ENCODE measurements at regions not wholly inside any gene's neighbourhood (a gene's known extent, or its start where the extent isn't known, plus 50 kb on each side); places are given as distances from the start of the nearest gene placed in this dataset.

GRCh38 chr7:68858497-68858896, 739.8 kb upstream of the AUTS2 start:
- Histone ChIP-seq H3K27me3 (replicated peaks in 1 of 4; ENCODE audit: control insufficient read depth in 3 of 4, extremely low read depth in 1 of 4, insufficient read depth in 3 of 4, low read length in 3 of 4) (no peaks in the 10 kb centered on the region), H3K36me3 (ENCODE audit: control insufficient read depth in 2 of 4, insufficient read depth in 4 of 4, low read length in 3 of 4) (no peaks in the 10 kb centered on the region), H3K79me1 (ENCODE audit: low read depth, low read length) (no peaks in the 10 kb centered on the region), H3K27ac (ENCODE audit: low read depth, low read length) (no peak overlapping the region), H4K5ac (ENCODE audit: insufficient read length, low read depth, low read length) (no peak overlapping the region), H3K4ac (replicated peaks; ENCODE audit: insufficient read length, low read depth, low read length) (no peak overlapping the region), H2BK20ac (ENCODE audit: low read length) (no peak overlapping the region), H3K9ac (replicated peaks in 1 of 4; ENCODE audit: extremely low read depth in 1 of 4, low read depth in 3 of 4, low read length in 3 of 4) (no peak overlapping the region), H4K8ac (ENCODE audit: extremely low read depth, insufficient read depth, low read length) (no peak overlapping the region), H2AK5ac (ENCODE audit: low read depth, low read length) (no peak overlapping the region), H3K23ac (ENCODE audit: insufficient read length) (no peak overlapping the region), H2BK5ac (ENCODE audit: low read depth, low read length) (no peak overlapping the region), H3K23me2 (ENCODE audit: low read depth, low read length) (no peaks in the 10 kb centered on the region; the same call in 1 of the 2 replicates), H3K14ac (ENCODE audit: insufficient read length) (no peak overlapping the region), H3K9me3 (ENCODE audit: insufficient read depth in 2 of 2, low read depth in 1 of 2, low read length in 1 of 2) (peaks cover 0 to 2% of the 10 kb centered on the region in 2 experiments; a peak in 1 of 4 replicates), H4K20me1 (replicated peaks in 1 of 2; ENCODE audit: control insufficient read depth in 1 of 2, insufficient read depth in 2 of 2, low read length in 2 of 2) (no peaks in the 10 kb centered on the region), H3K79me2 (ENCODE audit: control insufficient read depth in 1 of 2, insufficient read depth in 2 of 2, low read length in 2 of 2) (no peaks in the 10 kb centered on the region), H3K4me3 (ENCODE audit: extremely low read depth in 1 of 4, insufficient read depth in 2 of 4, low read depth in 3 of 4, low read length in 4 of 4) (no peak overlapping the region), H3K4me1 (replicated peaks in 1 of 4; ENCODE audit: control insufficient read depth in 3 of 4, insufficient read depth in 4 of 4, low read length in 3 of 4) (no peaks in the 10 kb centered on the region), H2BK15ac (ENCODE audit: low read length) (no peak overlapping the region), H4K91ac (replicated peaks; ENCODE audit: insufficient read length, low read length) (no peak overlapping the region), H3K56ac (replicated peaks; ENCODE audit: insufficient read length, low read depth, low read length) (no peak overlapping the region), H2AFZ (ENCODE audit: low read length) (no peak overlapping the region), H3K4me2 (ENCODE audit: insufficient read depth in 1 of 2, low read depth in 2 of 2, low read length in 2 of 2) (no peak overlapping the region), H2BK120ac (replicated peaks; ENCODE audit: low read depth, low read length) (no peak overlapping the region), H2BK12ac (ENCODE audit: low read depth, low read length) (no peak overlapping the region), H3K18ac (ENCODE audit: extremely low read depth, low read length) (no peak overlapping the region)
- no peak for TF ChIP-seq ATF2 (IDR thresholded peaks at IDR 0.05; ENCODE audit: low read length)
- TF ChIP-seq CHD1 (IDR thresholded peaks at IDR 0.05; ENCODE audit: low read depth, low read length) = no peak
- TF ChIP-seq SIN3A (conservative IDR thresholded peaks at IDR 0.05 in 1 of 2, IDR thresholded peaks at IDR 0.05 in 1 of 2; ENCODE audit: low read depth in 1 of 2, low read length in 2 of 2) = no peak
- TF ChIP-seq RFX5 (IDR thresholded peaks at IDR 0.05; ENCODE audit: borderline replicate concordance, low read depth, low read length) = no peak
- TF ChIP-seq RNF2 (IDR thresholded peaks at IDR 0.05; ENCODE audit: borderline replicate concordance, low read depth, low read length, missing control alignments, poor library complexity, severe bottlenecking) = no peak
- no peak for TF ChIP-seq TAF7 (optimal IDR thresholded peaks at IDR 0.05; ENCODE audit: borderline replicate concordance, low read depth, low read length)
- TF ChIP-seq CTCF (IDR thresholded peaks at IDR 0.05; ENCODE audit: control extremely low read depth in 1 of 3, insufficient read depth in 1 of 3, low read depth in 1 of 3, low read length in 3 of 3) = no peak
- no peak for TF ChIP-seq SIRT6 (IDR thresholded peaks at IDR 0.05; ENCODE audit: low read length)
- no peak for TF ChIP-seq HDAC6 (IDR thresholded peaks at IDR 0.05; ENCODE audit: low read depth, low read length)
- TF ChIP-seq EGR1 (IDR thresholded peaks at IDR 0.05; ENCODE audit: borderline replicate concordance, low read depth, low read length) = no peak
- no peak for DNase-seq (ENCODE audit: low read depth in 1 of 2, low spot score in 2 of 2)
- 96 to 100% methylated on average over 1 of the region's 1 CpG for WGBS, 2 experiments (ENCODE audit: extremely low coverage in 1 of 2, insufficient coverage in 1 of 2, insufficient read length in 1 of 2, insufficient replicate concordance in 2 of 2, low coverage in 1 of 2, low lambda C conversion rate in 2 of 2, missing lambda C conversion rate in 1 of 2)
- ChIA-PET CTCF (ENCODE audit: partially characterized antibody) (interaction anchor here (0.6 kb wide), 1 partner anchor 377 kb away, joined by 3 read pairs; no protein-coding TSS in a partner anchor), POLR2A (ENCODE audit: partially characterized antibody) (no interaction called here)
- FAIRE-seq = no peak

All from H1 (cell line).